Natural killer cell treated with Interleukin-12 subunit alpha and Interleukin-12 subunit beta and Interleukin-15 and Interleukin-18, amount 100 ng/mL, for 72 hours (primary cell): ENCODE measurements at regions not wholly inside any gene's neighbourhood (a gene's known extent, or its start where the extent isn't known, plus 50 kb on each side); places are given as distances from the start of the nearest gene placed in this dataset.

Source experiments
- ATAC-seq, 2 donors: fragments of 150-1000 bp; cut with Tn5 transposase in 1 of 2; sonication (Bioruptor Pico), chemical (Tn5 transposase) in 1 of 2; 2 replicates each; pipeline ENCODE4 v1.10.0; 2021
- DNase-seq: peaks from one replicate; pipeline ENCODE4 v3.0.0; 2022; ENCODE audit warnings: low spot score
- H3K27ac Mint-ChIP-seq, 2 donors: 1 replicate in 1 of 2; 2 replicates in 1 of 2; pipeline ENCODE4 v1.8.0; 2022; ENCODE audit warnings: mixed read lengths in 2 of 2, mild to moderate bottlenecking in 1 of 2, moderate library complexity in 1 of 2
- H3K27me3 Mint-ChIP-seq, 2 donors: 1 replicate in 1 of 2; 2 replicates in 1 of 2; pipeline ENCODE4 v1.8.0; 2022; ENCODE audit warnings: mixed read lengths in 2 of 2
- H3K36me3 Mint-ChIP-seq: one replicate; pipeline ENCODE4 v1.8.0; 2022; ENCODE audit warnings: mixed read lengths
- H3K4me1 Mint-ChIP-seq, 2 donors: 1 replicate in 1 of 2; 2 replicates in 1 of 2; pipeline ENCODE4 v1.8.0; 2022; ENCODE audit warnings: low read depth in 2 of 2, mixed read lengths in 2 of 2, mild to moderate bottlenecking in 1 of 2
- H3K4me3 Mint-ChIP-seq: one replicate; pipeline ENCODE4 v1.8.0; 2022; ENCODE audit warnings: mixed read lengths
- H3K9me3 Mint-ChIP-seq: 2 replicates; pipeline ENCODE4 v1.8.0; 2022; ENCODE audit warnings: mixed read lengths

- H3K4me1 Mint-ChIP-seq, result no peaks in the 10 kb centered on the region
Observed at GRCh38 chr4:143055997-143056396, 128.7 kb upstream of the USP38 start.

GRCh38 chr4:143071351-143071750 lies 113.4 kb upstream of the USP38 start:
- Mint-ChIP-seq H3K4me1 (no peaks in the 10 kb centered on the region), H3K36me3 (no peaks in the 10 kb centered on the region), H3K27me3 (no peaks in the 10 kb centered on the region), H3K9me3 (peaks cover 11% of the 10 kb centered on the region), H3K27ac (no peak overlapping the region), H3K4me3 (no peak overlapping the region)
- ATAC-seq, result no peak
- DNase-seq, result no peak

More at GRCh38 chr4:143055997-143056396, 128.7 kb upstream of the USP38 start:
- H3K27ac Mint-ChIP-seq, result no peak overlapping the region
- no peak for DNase-seq
- no peak overlapping the region for H3K4me3 Mint-ChIP-seq
- H3K9me3 Mint-ChIP-seq, result peaks cover 3% of the 10 kb centered on the region
- no peaks in the 10 kb centered on the region for H3K36me3 Mint-ChIP-seq
- ATAC-seq, result no peak
- no peaks in the 10 kb centered on the region for H3K27me3 Mint-ChIP-seq

- DNase-seq (no peak), ATAC-seq (no peak)
- H3K27ac Mint-ChIP-seq, result no peak overlapping the region
- H3K4me1 Mint-ChIP-seq, result no peaks in the 10 kb centered on the region
- H3K4me3 Mint-ChIP-seq, result no peak overlapping the region
- no peaks in the 10 kb centered on the region for H3K36me3 Mint-ChIP-seq
- H3K9me3 Mint-ChIP-seq, result peaks cover 4% of the 10 kb centered on the region
- peaks cover 0 to 4% of the 10 kb centered on the region in 2 donors for H3K27me3 Mint-ChIP-seq
Observed at GRCh38 chr4:143076723-143077122, 108.0 kb upstream of the USP38 start.

GRCh38 chr4:143082701-143083100 lies 102.0 kb upstream of the USP38 start:
- no peak for ATAC-seq
- no peak for DNase-seq
- no peaks in the 10 kb centered on the region for H3K4me1 Mint-ChIP-seq
- H3K9me3 Mint-ChIP-seq, result peaks cover 4% of the 10 kb centered on the region
- H3K27me3 Mint-ChIP-seq, result peaks cover 0 to 4% of the 10 kb centered on the region in 2 donors
- H3K27ac Mint-ChIP-seq, result no peak overlapping the region
- H3K4me3 Mint-ChIP-seq, result no peak overlapping the region
- H3K36me3 Mint-ChIP-seq, result no peaks in the 10 kb centered on the region

GRCh38 chr4:143083756-143084472 lies 100.8 kb upstream of the USP38 start:
- H3K36me3 Mint-ChIP-seq, result no peaks in the 10 kb centered on the region
- no peak overlapping the region for H3K27ac Mint-ChIP-seq
- ATAC-seq, result no peak

GRCh38 chr4:143084566-143084965 lies 100.2 kb upstream of the USP38 start:
- no peak overlapping the region for H3K27ac Mint-ChIP-seq
- no peak overlapping the region for H3K4me3 Mint-ChIP-seq
- ATAC-seq, result no peak
- DNase-seq, result no peak
- H3K36me3 Mint-ChIP-seq, result no peaks in the 10 kb centered on the region
- peaks cover 0 to 4% of the 10 kb centered on the region in 2 donors for H3K27me3 Mint-ChIP-seq
- H3K9me3 Mint-ChIP-seq, result peaks cover 4% of the 10 kb centered on the region
- H3K4me1 Mint-ChIP-seq, result no peaks in the 10 kb centered on the region

More at GRCh38 chr4:143083756-143084472, 100.8 kb upstream of the USP38 start:
- H3K9me3 Mint-ChIP-seq, result peaks cover 4% of the 10 kb centered on the region
- no peak for DNase-seq
- no peak overlapping the region for H3K4me3 Mint-ChIP-seq
- H3K27me3 Mint-ChIP-seq, result peaks cover 0 to 4% of the 10 kb centered on the region in 2 donors
- H3K4me1 Mint-ChIP-seq, result no peaks in the 10 kb centered on the region

- no peaks in the 10 kb centered on the region for H3K4me1 Mint-ChIP-seq
Observed at GRCh38 chr4:143085224-143085623, 99.5 kb upstream of the USP38 start.

GRCh38 chr4:143085659-143086058 lies 99.1 kb upstream of the USP38 start:
- no peak overlapping the region for H3K27ac Mint-ChIP-seq
- no peaks in the 10 kb centered on the region for H3K9me3 Mint-ChIP-seq
- no peaks in the 10 kb centered on the region for H3K27me3 Mint-ChIP-seq
- ATAC-seq, result no peak
- DNase-seq, result no peak
- no peaks in the 10 kb centered on the region for H3K36me3 Mint-ChIP-seq
- no peak overlapping the region for H3K4me3 Mint-ChIP-seq
- no peaks in the 10 kb centered on the region for H3K4me1 Mint-ChIP-seq

More at GRCh38 chr4:143085224-143085623, 99.5 kb upstream of the USP38 start:
- Mint-ChIP-seq H3K27ac (no peak overlapping the region), H3K9me3 (no peaks in the 10 kb centered on the region), H3K27me3 (no peaks in the 10 kb centered on the region), H3K36me3 (no peaks in the 10 kb centered on the region), H3K4me3 (no peak overlapping the region)
- ATAC-seq, result no peak
- DNase-seq, result no peak

- no peak for DNase-seq
- no peak overlapping the region for H3K27ac Mint-ChIP-seq
Observed at GRCh38 chr4:143089291-143089690, 95.4 kb upstream of the USP38 start.

GRCh38 chr4:143089847-143090246 lies 94.9 kb upstream of the USP38 start:
- H3K9me3 Mint-ChIP-seq, result no peaks in the 10 kb centered on the region
- H3K4me1 Mint-ChIP-seq, result no peaks in the 10 kb centered on the region
- H3K27ac Mint-ChIP-seq, result no peak overlapping the region
- H3K36me3 Mint-ChIP-seq, result no peaks in the 10 kb centered on the region
- DNase-seq (no peak), ATAC-seq (no peak)
- no peak overlapping the region for H3K4me3 Mint-ChIP-seq
- H3K27me3 Mint-ChIP-seq, result no peaks in the 10 kb centered on the region

More at GRCh38 chr4:143089291-143089690, 95.4 kb upstream of the USP38 start:
- H3K36me3 Mint-ChIP-seq, result no peaks in the 10 kb centered on the region
- no peaks in the 10 kb centered on the region for H3K4me1 Mint-ChIP-seq
- ATAC-seq, result no peak
- no peaks in the 10 kb centered on the region for H3K27me3 Mint-ChIP-seq
- H3K4me3 Mint-ChIP-seq, result no peak overlapping the region
- no peaks in the 10 kb centered on the region for H3K9me3 Mint-ChIP-seq

GRCh38 chr4:143091862-143092261 lies 92.9 kb upstream of the USP38 start:
- H3K27me3 Mint-ChIP-seq, result no peaks in the 10 kb centered on the region
- ATAC-seq (no peak), DNase-seq (no peak)
- no peaks in the 10 kb centered on the region for H3K36me3 Mint-ChIP-seq
- H3K4me1 Mint-ChIP-seq, result no peaks in the 10 kb centered on the region
- no peaks in the 10 kb centered on the region for H3K9me3 Mint-ChIP-seq
- H3K4me3 Mint-ChIP-seq, result no peak overlapping the region
- H3K27ac Mint-ChIP-seq, result no peak overlapping the region

GRCh38 chr4:143095447-143095846 lies 89.3 kb upstream of the USP38 start:
- Mint-ChIP-seq H3K4me3 (no peak overlapping the region), H3K4me1 (no peaks in the 10 kb centered on the region), H3K27ac (no peak overlapping the region), H3K9me3 (peaks cover 4% of the 10 kb centered on the region), H3K27me3 (peaks cover 0 to 7% of the 10 kb centered on the region in 2 donors), H3K36me3 (no peaks in the 10 kb centered on the region)
- no peak for DNase-seq
- no peak for ATAC-seq

- ATAC-seq, result no peak
- H3K27ac Mint-ChIP-seq, result no peak overlapping the region
- no peaks in the 10 kb centered on the region for H3K4me1 Mint-ChIP-seq
- H3K9me3 Mint-ChIP-seq, result peaks cover 4% of the 10 kb centered on the region
- no peak overlapping the region for H3K4me3 Mint-ChIP-seq
- H3K27me3 Mint-ChIP-seq, result peaks cover 0 to 7% of the 10 kb centered on the region in 2 donors
- H3K36me3 Mint-ChIP-seq, result no peaks in the 10 kb centered on the region
- DNase-seq, result no peak
Observed at GRCh38 chr4:143097751-143098150, 87.0 kb upstream of the USP38 start.

- no peaks in the 10 kb centered on the region for H3K36me3 Mint-ChIP-seq
- peaks cover 4% of the 10 kb centered on the region for H3K9me3 Mint-ChIP-seq
- no peak overlapping the region for H3K4me3 Mint-ChIP-seq
- H3K27me3 Mint-ChIP-seq, result peaks cover 0 to 7% of the 10 kb centered on the region in 2 donors
- DNase-seq (no peak), ATAC-seq (no peak)
- H3K27ac Mint-ChIP-seq, result no peak overlapping the region
- no peaks in the 10 kb centered on the region for H3K4me1 Mint-ChIP-seq
Observed at GRCh38 chr4:143099693-143100092, 85.0 kb upstream of the USP38 start.

GRCh38 chr4:143109376-143109775 lies 75.3 kb upstream of the USP38 start:
- Mint-ChIP-seq H3K27me3 (peaks cover 0 to 6% of the 10 kb centered on the region in 2 donors), H3K27ac (no peak overlapping the region), H3K36me3 (no peaks in the 10 kb centered on the region), H3K4me3 (no peak overlapping the region), H3K9me3 (no peaks in the 10 kb centered on the region), H3K4me1 (no peaks in the 10 kb centered on the region)
- DNase-seq, result no peak
- ATAC-seq, result no peak
